ENCODE measurements at regions not wholly inside any gene's neighbourhood (a gene's known extent, or its start where the extent isn't known, plus 50 kb on each side); places are given as distances from the start of the nearest gene placed in this dataset.

DNA sequence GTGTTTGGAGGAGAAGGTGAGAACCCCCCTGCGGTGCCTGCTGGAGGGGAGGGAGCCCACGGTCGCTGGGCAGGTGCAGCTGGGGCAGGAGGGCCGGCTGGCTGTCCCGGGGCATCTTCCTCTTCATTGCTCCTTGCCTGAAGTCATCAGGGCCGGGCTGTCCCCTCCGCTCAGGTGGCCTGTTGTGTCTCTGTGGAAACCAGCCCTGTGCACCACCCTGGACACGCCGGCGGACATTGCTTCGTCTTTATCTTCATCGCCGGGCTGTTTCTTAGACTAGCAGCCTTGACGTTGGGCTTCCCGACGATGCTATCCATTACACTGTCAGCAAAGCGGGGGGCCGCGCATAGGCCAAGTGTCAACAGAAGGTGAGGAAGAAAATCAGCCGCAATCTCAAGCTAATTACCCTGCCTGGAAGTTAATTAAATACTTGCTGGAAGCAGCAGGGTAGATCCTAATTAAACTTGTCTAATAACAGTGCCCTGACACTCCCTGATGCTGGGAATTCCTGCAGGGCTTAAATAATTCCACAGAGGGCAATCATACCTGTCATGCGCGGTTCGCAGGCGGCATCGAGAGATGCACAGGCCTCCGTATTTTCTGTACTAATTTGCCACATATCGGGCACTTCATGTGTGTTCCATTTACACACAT, 111.4 kb upstream of the SOX1 start:
- no peak for DNase-seq

DNA sequence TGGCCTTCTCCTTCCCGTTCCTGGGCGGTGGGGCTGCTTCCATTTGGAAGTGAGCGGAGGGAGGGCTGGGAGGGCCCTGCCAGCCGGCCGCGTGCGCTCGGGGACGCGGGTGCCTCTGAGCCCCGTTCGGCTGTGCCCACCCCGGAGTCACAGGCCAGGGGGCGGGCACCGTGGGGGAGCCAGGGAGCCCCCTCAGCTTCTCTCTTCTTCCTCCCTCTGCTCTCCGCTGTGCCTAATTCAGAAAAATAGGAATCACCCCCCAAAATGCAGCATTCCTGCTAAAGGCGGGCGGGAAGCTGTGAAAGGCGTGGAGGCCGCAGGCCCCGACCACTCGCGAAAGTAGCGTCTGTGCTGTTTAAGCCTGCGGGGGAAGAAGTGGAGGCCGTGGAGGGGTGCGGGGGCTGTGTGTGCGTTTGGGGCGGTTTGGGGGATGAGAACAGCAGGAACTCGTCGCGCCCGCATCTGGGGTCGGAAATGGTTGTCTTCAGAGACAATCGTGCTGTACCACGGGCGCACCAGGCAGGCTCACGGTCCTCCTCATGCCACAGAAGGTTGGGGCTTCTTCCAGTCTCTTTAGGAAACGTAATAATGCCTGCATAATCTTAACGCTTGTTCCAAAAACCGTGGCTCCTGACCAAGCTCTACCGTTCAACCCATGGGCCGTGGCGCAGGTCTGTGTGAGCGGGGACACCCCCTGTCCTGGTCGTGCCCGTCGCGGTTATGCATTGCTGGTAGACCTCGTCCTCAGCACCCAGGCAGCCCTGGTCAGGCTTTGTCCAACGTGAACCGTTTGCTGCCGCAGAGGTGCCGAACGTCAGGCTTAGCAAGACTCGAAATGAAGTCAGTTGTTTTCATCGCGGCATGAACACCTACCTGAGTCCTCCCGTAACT, 110.4 kb upstream of the SOX1 start:
- no peak for DNase-seq

DNA sequence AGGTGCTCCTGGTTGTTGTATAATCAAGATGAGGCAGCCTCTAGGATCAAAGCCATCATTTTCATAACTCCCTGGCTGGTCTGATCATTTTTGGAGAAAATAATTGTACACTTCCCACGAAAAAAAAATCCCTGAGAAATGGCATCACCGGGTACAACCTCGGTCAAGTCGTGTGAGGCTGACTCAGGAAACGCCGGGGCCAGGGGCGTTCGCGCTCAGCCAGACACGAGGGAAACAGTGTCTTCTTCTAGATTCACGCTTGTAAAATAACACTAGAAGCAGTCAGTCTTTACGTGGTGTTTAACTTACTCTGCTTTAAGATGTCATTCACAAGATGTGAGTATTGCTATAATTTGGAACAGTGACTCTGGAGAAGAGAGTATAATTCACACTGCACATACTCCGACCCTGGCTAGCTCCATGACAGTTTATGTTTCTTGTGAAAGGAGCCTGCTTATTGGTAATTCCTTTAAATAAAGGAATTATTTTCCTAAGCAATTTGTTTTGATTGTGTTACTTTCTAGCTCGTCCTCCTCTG, 109.0 kb upstream of the SOX1 start:
- no peak for DNase-seq

DNA sequence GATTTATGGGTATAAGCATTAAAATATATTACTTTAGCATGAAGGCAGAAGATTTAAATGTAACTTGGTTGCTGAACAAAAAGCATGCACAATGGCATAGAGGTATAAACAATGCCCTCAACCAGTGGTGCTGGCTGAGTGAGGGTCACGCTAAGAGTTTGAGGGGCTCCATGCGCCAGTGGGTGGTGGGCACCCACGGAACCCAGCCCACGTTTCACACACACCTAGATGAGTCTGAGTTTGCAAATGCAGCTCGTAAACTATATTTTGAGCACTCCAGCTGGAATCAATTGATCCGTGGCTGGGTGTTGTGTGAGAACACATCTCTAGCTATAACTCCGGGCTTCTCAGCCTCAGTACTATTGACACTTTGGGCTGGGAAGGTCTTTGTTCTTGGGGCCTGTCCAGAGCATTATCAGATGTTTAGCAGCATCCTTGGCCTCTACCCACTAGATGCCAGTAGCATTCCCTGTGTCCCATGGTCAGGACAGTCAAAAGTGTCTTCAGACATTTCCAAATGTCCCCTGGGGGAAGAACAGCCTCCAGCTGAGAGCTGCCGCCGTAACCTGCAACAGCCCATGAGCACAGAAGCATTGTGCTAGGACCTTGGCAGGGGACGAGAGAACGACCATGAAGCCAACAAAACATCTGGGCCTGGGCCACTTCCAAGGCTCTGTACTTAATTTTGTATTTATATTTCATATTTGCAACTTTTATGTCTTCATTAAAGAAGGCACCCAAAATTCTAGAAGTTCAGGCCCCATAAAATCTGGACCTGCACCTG, 108.1 kb upstream of the SOX1 start:
- DNase-seq, result no peak

DNA sequence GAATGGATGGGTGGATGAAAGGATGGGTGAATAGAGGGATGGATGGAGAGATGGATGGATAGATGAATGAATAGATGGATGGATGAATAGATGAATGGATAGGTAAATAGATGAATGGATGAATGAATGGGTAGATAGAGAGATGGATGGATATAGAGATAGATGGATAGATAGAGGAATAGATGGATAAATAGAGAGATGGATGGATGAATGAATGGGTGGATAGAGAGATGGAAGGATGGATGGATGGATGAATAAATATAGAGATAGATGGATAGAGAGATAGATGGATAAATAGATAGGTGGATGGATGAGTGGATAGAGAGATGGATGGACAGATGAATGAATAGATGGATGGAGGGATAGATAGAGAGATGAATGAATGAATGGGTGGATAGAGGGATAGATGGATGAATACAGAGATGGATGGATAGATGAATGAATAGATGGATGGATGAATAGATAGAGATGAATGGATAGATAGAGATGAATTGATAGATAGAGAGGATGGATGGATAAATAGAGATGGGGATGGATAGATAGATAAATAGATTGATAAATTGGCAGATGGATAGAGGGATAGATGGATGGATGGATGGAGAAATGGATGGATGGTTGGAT, 106.7 kb upstream of the SOX1 start:
- DNase-seq, result no peak

DNA sequence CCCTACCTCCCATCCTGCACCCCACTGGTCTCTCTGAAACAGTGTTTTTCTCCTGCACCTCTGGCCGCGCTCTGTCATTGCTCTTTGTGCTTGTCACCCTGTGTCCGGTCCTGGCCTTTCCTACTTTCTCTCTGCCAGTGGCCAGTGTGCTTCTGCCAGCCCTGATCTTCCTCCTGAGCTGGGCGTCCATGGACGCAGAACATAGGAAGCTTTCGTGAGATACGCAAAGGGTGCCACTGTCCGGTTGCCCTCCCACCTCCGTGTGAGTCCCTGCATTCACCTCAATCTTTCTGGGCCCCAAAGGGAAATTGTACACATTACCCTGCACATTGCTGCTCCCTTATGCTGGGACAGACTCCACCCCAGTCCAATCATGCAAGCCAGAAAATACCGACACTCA, 105.7 kb upstream of the SOX1 start:
- DNase-seq, result no peak

DNA sequence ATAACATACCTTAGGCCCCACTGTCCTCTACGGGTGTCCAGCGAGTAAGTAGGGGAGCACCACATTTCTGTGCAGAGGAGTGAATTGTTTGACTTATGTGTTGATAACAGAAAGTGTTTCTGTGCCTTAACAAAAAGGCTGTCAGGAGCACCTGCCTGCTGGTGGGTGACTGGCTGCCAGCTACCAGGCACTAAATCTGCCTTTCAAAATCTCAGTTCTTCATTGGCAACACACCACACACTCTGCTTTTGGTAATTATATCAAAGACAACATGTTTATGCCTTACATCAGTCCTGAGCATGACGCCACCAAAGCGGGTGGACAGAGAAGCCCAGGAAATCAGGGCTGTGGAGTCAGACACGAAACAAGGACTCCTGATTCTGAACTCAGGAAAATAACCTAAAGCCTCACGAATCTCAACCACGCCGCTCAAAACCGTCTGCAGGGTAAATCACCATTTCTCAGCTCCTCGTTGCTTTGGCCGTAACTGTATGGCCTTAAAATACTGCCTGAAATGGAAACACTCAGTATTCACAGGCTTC, 105.2 kb upstream of the SOX1 start:
- no peak for DNase-seq

DNA sequence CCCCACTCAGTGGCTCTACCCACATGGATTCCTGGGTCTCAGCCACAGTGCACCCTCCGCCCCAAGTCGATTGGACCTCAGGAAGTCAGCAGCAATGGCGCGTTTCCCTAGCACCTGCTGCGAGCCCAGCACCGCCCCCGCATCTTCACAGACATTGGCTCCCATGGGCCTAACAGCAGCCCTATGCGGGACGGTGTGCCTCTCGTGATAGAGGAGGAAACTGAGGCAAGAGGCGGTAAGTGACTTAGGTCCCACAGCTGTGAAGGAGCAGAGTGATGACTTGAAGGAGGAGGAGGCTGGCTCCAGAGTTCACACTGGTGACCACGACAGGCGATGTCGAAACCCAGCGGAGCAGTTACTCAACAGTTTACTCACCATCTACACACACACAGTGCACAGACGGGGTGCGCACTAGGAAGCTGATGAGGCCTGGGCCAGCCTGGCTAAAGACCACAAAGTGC, 104.5 kb upstream of the SOX1 start:
- no peak for DNase-seq

DNA sequence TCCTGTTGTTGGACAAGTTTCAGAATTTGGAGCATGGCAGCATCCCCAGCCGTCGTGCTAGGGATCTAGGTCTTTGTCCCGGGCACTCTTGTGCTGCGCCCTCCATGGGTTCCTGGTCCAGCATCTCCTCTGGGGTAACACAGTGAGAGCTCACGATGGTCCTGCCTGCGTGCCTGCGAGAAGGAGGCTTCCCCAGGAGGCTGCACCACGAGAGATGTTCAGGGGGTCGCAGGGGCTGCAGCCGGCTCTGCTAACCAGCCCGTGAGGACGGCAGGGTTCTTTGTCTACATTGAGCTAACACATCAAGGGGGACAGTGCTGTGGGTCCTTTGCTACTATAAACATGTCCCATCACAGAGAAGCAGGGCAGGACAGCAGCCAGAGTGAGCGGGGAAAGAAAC, 103.9 kb upstream of the SOX1 start:
- DNase-seq, result no peak

DNA sequence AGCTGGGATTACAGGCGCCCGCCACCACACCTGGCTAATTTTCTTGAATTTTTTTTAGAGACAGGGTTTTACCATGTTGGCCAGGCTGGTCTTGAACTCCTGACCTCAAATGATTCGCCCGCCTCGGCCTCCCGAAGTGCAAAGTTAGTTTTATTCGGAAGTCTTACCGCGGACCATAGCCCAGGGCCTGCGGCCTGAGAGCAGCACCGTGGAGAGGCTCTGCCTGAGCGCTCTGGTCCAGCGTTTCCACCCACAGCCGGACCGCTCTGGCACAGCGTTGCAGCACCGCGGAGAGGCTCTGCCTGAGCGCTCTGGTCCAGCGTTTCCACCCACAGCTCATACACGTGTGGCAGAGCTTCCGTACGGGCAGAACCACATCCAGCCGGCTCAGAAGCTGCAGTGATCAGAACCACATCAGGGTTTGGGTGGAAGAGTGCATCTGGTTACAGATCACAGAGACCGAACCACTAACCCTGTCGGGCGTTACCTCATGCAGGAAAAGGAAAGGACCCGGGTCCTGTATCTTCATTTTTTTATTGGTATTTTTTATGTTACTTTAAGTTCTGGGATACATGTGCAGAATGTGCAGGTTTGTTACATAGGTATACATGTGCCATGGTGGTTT, 102.4 kb upstream of the SOX1 start:
- DNase-seq, result no peak

DNA sequence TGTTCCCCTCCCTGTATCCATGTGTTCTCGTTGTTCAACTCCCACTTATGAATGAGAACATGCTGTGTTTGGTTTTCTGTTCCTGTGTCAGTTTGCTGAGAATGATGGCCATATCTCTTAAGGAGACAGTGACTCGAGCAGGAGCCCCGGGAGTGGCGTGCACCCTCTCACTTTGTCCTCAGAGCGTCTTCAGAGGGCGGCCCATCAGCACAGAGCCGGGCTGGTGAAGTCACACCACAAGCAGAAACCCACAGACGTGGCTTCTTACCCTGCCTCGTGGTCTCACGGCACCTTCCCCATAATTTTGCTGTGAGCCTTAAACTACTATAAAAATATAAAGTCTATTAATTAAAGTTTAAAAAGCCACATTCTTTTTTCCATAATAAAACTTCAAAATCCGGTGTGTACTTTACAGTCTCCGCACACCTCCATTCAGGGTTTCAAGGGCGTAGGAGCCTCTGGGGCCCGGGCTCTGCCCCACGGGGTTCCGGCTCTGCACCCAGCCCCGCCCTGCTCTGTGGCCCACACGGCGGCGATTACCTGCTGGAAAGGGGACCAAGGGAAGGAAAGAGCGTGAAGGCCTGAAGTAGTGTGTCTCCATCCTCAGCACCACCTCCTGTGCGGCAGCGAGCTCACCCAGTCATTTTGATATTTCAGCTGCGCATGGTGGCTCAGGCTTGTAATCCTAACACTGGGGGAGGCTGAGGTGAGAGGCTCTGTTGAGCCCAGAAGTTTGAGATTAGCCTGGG, 101.3 kb upstream of the SOX1 start:
- no peak for DNase-seq

DNA sequence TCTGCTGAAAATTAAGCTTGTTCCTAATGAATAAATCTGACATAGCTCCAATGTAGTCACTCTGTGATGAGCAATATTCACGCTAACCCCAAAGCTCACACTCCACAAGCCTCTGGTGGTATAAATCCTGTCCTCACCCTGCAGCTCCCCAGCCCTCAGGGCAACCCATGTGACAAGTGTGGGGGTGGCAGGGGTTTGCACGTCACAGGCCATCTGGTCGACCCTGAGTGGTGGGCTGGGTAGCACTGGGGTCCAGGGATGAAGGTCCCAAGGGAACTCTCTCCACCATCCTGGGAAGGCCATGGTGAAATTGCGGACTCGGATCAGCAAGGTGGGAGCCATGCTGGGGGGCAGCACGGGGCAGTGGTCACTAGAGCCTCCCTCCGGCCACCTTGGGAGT, 100.0 kb upstream of the SOX1 start:
- DNase-seq, result no peak

DNA sequence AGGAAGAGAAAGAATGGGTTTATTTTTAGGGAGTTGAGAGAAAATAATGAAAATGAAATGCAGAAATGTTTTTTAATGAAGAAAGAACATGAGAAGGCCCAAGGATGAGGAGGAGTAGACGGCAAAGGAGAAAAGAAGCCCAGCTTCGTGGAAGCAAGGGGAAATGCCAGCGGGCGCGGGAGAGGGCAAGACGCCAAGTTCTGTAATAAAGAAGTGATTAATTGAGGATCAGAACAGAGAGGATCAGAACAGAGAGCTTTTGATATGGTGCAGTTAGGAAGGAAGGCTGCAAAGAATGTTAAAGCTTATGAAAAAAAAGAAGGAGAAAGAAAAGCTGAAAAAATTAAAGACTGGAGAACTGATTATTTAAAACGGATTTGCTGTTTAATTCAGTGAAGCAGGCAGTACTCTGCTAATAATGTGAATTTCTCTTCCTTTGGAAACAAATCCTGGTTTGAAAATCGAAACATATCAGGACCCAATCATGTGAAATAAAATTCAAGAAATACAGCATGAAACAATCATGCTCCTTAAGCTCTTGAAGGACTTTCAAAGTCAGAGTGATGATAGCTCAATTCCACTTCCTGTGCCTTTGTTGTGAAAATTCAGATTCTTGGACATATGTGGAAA, 99.3 kb upstream of the SOX1 start:
- DNase-seq, result no peak

DNA sequence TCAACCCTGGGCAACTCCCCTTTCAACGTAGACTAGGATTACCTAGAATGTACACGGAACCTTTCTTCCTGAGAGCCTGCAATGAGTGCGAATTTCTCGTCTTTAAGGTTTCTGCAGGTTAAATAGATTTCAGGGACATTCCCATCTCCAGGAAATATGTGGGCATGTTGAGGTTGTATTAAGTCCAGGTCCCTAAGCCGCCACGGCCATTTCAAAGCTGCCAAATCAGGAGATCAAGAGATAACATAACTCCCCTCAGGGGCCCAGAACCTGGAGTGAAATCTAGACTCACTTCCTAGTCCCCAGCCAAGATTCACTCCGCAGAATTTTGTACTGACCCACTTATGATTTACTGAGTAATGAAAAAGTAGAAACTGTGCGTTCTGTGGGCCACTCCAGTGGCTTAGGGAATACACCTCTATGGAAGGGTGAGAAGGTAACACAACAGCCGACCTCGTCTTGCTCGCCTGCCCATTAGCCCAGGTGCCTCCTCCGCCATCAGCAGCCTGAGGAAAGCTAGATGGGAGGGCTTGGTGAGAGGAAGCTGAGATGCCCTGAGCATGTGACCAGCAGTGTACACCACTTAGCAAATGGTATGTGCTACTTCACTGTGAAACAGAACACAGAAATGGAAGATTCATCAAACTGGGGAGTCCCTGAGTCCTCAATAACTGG, 98.5 kb upstream of the SOX1 start:
- no peak for DNase-seq

DNA sequence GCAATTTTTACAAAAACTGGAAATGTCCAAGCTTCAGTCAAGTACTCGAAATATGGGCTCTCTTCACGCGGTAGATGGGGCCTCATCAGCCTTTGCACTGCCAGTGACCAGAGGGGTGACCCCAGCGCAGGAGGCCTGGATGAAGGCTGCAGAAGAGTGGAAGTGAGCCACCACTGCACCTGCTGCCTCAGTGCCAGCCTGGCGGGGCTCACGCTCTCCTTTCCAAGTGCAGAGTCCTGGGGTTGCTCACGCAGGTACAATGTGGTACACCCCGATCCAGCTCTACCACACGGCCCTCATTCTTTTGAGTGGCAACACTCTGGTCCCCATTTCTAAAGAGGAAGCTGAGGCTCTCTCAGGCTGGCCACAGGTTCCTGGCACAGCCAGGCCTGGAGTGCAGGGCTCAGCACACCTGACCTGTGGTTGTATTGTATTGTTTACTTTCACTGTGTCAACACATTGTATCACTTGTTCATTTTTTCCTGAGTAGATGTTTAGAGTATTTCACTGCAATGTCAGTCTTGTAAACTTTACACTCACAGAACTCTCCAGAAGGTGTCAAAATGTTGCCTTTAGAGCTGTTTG, 97.3 kb upstream of the SOX1 start:
- no peak for DNase-seq

DNA sequence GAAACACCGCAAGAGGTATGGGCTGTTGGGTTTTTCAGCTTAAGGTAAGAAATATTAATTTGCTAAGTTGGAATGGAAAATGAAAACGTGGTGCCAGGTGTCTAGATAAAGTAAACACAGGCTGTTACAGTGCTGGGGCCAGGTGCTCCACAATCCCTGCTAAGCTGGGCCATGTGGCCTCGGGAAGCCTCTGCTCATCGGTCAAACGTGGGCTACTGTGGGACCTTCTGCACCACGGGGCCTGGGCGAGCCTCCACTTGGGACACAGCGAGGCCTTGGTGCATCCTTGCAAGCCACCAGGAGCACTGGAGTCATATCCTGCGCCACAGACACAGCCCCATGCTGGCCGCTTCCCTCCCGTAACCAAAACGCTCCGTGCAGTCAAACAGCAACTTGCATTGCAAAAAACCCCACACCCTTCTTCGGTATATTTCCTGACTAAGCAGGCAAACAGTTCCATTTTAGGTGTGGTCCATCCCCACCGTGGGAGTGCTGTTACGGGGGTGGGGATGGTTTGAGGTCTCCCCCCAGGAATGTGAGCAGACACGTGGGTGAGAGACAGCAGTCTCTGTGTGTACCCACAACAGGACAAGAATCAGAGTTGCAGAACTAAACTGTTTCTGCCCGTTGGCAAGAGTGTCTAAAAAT, 96.3 kb upstream of the SOX1 start:
- DNase-seq, result no peak

DNA sequence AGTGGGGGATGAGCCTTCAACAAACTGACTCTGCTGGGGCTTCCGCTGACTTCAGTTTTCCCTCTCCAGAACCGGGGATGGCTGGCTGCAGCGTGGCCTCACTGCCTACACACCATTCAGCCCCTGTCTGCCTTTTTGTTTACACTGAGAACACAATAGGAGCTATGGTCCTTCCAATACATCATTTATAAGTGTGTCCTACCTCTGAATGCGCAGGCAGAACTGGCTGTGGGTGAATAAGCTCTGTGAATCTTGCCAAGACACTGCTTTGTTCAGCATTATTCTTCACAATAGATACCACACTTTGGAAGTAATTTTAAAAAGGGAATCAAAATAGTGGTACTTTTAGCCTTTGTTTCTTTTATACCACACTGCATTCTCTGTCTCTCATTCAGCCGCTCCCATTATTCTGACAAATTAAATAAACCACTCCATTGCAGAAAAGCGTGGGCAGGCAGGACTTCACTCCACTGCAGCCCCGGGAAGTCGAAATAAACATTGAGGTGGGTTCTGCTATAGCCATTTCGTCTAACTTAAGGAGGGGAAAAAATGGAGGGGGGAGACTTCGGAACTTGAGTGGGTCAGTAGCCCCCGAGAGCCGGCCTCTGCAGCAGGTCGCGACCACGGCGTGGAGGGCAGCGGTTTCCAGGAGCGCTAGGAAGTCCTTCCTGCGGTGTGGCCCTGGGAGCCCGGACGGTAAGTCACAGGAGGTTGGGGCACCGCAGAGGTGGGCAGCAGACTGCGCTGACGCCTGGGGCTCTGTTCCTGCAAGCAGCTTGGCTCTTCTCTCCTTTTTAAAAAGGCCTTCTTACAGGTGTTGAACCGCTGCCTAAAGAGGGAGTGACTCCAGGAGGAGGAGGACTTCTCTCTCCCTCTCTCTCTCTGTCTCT, 94.8 kb upstream of the SOX1 start:
- no peak for DNase-seq

DNA sequence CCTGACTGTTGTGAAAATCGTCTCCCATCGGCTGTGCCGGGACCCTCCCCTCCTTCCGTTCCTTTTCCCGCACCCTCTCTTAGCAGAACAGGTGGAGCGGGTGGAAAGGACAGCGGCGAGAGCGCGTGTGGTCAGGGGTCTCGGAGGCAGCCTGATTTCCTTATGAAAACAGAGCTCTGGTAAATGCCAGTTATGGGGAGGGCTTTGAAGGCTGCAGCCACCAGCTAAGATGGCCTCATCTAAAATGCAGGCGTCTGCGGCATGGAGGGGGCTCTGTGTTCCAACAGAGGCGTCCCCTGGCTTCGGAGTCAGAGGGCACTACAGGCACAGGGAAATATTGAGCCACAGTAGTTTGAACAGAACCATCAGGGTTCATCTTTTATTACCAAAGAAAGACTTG, 93.8 kb upstream of the SOX1 start:
- no peak for DNase-seq
